HG03066 (cell line): ENCODE measurements at regions not wholly inside any gene's neighbourhood (a gene's known extent, or its start where the extent isn't known, plus 50 kb on each side); places are given as distances from the start of the nearest gene placed in this dataset.
"Not testable (repeated sequence)": the region's sequence is repeated elsewhere in the genome, so short reads cannot be mapped to it uniquely, and the experiment has no call there.

ENCODE experiments used
- ATAC-seq: cut with Tn5 transposase; IDR thresholded peaks from one replicate; pipeline ENCODE4 v1.9.1; 2021; ENCODE audit warnings: low read depth; ENCODE audit not compliant: unreplicated experiment

- ATAC-seq = not testable (repeated sequence)
Measured at GRCh38 chr1:157330177-157330576, 192.0 kb upstream of the ETV3 start.

- ATAC-seq = not testable (repeated sequence)
Measured at GRCh38 chr1:157328120-157328519, 189.9 kb upstream of the ETV3 start.

DNA sequence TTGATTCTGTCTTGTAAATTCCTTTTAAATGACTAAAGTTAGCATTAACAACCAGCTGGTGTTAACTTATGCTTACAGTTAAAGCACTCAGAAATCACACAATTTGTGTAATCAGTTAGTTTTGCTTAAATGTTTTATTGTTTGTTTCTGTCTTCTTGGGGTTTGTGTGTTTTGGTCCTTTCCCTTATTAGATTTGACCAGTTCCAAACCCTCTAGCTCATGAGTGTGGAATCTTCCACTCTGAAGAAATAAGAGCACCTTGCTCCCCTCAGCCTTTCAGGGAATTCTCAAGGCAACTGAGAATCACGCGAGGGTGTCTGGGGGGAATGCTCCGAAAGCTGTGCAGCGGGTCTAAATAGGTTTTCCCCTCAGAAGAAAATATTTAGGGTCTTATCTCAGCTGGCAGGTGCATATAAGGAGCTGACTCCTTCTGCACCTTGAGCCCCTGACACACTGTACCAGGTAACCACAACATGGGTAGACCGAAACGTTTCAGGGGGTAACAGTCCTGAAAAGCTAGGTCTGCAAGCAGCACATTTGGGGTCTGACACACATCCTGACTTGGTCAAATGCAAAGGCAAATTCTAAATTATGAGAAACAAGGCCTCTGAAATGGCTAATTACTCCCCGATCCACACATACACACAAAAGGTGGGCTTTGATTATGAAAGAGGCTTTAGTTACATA is 188.1 kb upstream of the ETV3 start:
- no peak for ATAC-seq

DNA sequence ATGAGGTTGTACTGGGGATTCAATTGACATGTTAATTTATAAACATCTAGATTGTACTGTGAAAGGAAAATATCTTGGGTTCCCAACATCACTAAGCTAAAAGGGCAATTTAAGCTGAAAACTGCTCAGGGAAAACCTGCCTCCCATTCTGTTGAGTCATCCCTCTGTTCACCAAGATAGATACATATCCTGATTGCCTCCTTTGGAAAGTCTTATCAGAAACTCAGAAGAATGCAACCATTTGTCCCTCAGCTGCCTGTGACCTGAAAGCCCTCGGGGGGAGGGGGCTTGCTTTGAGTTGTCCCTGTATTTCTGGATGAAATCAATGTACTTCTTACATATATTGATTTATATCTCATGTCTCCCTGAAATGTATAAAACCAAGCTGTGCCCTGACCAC is 187.0 kb upstream of the ETV3 start:
- no peak for ATAC-seq

GRCh38 chr1:157321972-157322371 is 183.8 kb upstream of the ETV3 start:
- ATAC-seq = not testable (repeated sequence)

- no peak for ATAC-seq
Measured at GRCh38 chr1:157319567-157319966, 181.4 kb upstream of the ETV3 start.

DNA sequence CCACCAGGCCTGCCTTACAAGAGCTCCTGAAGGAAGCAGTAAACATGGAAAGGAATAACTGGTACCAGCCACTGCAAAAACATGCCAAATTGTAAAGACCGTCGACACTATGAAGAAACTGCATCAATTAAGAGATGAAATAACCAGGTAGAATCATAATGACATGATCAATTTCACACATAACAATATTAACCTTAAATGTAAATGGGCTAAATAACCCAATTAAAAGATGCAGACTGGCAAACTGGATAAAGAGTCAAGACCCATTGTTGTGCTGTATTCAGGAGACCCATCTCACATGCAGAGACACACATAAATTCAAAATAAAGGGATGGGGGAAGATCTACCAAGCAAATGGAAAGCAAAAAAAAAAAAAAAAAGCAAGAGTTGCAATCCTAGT is 179.0 kb upstream of the ETV3 start:
- not testable (repeated sequence) for ATAC-seq

- ATAC-seq = no peak
Measured at GRCh38 chr1:157315544-157315943, 177.3 kb upstream of the ETV3 start.

DNA sequence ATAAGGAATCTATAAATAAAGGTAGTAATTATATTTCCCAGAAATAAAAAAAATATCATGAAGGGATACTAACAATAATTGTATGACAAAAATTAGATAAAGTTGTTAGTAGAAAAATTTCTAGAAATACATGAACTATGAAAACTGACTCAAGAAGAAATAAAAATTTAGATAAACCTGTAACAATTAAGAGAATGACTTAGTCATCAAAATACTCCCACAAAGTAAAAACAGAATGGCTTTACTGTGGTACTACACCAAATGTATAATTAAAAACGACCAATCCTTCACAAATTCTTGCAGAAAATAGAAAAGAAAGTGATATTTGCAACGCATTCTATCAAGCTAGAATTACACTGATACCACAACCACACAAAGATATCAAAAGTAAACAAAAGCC is 176.2 kb upstream of the ETV3 start:
- ATAC-seq = no peak

- no peak for ATAC-seq
Measured at GRCh38 chr1:157313240-157313807, 175.1 kb upstream of the ETV3 start.

DNA sequence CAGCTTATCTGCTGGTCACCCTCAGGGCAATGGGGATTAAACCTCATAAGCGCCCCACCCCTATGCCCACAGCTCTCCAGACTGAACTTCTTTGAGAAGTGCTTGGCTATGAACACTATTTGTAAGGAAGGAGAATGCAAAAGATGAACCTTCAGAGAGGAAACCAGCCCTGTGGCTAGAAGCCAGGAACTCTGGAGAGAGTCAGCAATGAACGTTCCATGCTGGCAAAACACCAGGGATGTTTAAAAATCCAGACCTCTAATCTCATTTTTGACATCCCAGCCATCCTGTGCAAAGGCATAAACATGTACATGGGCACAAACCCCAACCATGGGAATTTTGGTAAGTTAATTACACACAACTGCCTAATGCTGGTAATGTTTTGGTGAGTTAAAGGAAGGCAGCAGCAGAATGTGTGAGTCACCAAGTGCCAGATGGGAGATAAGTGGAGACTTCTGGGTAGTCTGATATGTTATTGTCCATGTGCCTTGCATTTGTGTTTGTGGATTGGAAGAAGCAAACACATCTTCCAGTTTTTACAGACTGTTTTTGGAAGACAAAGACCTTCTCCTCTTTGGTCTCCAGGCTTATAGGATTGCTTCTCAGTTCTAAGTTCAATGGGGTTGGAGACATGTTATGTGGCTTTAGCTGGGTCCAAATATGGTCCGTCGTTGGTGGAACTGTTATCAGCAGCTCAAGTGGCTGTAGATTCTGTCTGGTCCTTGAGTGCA is 174.1 kb upstream of the ETV3 start:
- no peak for ATAC-seq

- ATAC-seq = no peak
Measured at GRCh38 chr1:157311730-157312081, 173.5 kb upstream of the ETV3 start.

DNA sequence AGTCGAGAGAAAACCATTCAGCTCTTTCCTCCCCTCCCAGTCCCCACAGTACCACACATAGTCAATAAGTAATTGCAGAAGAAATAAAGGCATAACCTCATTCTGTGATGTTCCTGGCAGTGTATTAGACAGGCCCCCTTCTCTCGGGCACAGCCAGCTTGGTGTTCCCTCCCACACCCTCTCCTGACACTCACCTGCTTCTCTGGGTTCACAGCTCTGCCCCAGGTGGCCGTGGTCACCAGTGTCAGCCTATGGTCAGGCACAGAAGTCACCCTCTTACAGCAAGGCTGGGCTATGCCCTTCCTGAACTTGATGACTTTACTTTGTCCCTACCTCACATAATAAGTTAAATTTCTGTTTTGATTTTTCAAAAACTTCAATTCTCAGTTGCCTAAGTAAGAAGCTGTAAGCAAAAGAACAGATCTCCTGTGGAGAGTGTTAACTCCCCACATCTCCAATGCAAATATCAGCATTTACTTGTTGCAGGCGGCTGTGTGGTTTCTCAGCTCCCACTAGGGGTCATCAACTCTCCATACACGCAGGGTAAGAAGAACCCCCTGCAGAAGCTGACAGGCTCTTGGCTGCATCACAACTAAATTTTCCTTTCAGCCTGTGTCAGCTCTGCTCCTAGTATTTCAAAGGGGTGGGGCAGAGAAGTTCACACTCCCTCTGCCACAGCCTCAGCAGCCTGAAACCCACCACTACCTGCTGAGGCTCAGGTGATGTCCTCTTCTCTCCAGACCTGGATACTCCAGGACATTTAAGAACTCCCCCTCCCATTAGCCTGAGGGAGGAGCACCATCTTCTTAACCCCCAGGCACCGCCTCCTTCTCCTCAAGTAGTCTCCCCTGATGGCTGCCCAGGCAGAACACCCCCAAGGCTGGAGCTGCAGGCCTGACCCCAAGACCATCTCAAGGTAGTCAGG is 172.9 kb upstream of the ETV3 start:
- ATAC-seq = not testable (repeated sequence)

DNA sequence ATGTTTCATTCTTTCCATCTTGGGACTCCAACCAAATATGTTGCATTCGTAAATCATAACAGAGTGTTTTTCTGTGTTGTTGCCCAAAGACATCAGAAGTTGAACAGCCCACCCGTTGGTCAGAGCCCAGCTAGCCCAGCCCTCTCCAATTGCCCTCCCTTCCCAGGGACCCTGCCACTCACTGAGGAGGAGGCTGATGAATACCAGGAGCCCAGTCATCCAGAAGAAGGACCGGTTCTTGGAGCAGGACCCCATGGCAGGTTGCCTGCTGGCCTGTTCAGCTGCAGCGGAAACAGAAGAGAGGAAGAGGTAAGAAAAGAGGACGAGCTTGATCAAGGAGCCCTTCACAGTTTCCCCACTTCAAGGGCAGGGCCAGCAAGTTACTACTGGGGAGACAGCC is 172.2 kb upstream of the ETV3 start:
- no peak for ATAC-seq

DNA sequence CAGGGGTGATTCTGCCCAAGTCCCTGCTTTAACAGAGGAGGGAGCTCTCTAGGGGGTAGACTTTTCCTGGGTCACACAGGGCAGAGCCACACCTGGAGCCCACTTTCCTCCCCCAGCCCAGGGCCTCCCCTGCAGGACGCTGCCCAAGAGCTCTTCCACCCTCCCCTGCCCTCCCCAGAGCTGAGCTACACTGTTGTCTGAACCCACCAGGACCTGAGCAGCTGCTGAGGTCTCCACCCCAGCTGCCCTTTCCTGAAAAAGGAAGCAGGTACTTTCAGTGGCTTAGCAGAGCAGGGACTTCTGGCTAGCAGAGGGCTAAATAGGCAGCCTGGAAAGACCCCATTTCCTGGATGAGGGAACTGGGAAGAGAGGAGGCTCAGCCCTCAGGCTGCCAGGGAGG is 169.3 kb upstream of the ETV3 start:
- ATAC-seq = no peak

DNA sequence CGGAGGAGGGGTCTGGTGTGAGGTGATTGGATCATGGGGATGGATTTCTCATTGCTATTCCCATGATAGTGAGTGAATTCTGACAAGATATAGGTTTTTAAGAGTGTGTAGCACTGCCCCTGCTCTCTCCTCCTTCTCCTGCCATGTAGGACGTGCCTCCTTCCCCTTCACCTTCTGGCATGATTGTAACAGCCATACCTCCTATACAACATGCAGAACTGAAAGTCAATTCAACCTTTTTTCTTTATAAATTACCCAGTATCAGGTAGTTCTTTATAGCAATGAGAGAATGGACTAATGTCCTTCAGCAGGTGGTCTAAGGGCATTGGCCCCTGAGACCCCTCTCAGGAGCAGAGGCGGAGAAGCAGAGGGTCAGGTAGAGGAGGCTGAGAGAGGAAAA is 168.7 kb upstream of the ETV3 start:
- no peak for ATAC-seq

- no peak for ATAC-seq
Measured at GRCh38 chr1:157304271-157304670, 166.1 kb upstream of the ETV3 start.

DNA sequence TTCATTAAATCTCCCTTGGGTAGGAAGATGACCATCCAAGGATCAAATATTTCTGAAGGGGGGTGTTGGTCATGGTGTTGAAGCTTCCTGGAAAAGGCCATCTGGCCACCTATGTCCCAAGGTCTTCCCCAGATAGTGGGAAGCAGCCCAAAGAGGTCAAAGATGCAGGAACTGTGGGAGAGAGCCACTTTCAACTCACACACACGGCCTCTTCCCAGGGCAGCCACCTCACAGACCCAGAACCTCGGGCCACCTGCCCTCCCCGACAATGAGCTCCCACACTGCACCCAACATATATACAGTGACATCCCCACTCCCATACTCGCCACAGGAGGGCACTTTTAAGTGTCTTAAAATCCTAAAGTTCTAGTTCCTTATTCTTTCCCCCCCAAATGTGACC is 164.5 kb upstream of the ETV3 start:
- ATAC-seq = no peak

DNA sequence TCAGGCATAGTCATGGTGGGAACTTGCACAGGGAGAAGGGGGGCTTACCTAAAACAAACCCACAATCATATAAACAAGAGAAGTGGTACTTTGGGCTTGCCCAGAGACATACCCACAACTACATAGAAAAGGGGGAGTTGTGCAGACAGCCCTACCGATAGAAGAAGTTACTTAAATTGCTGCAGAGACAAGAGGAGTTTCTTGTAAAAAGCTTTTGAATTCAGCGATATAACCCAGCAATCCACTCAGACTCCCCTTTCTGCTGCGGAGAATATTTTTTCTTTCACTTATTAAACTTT is 164.0 kb upstream of the ETV3 start:
- no peak for ATAC-seq

GRCh38 chr1:157301477-157302198 is 163.4 kb upstream of the ETV3 start:
- ATAC-seq = no peak
